Panc1 (cell line): ENCODE measurements at regions not wholly inside any gene's neighbourhood (a gene's known extent, or its start where the extent isn't known, plus 50 kb on each side); places are given as distances from the start of the nearest gene placed in this dataset.

ENCODE experiments used
- ATAC-seq: fragments of 200-7000 bp; cut with Tn5 transposase; 2 replicates; pipeline ENCODE4 v1.9.1; 2020; ENCODE audit warnings: mild to moderate bottlenecking, moderate library complexity
- BruUV-seq: library from RNA; stranded (reverse); fragments of 400-500 nt; replicated peaks from 2 replicates; lab custom pipeline; 2021; lab: Mats Ljungman, UMichigan
- CTCF ChIA-PET: fragments of 300-600 bp; sonication (Branson Sonifier 250); formaldehyde crosslinking; loops from one replicate; lab custom pipeline; 2022; ENCODE audit warnings: antibody characterized with exemption; lab: Charles Lee
- POLR2A ChIA-PET: fragments of 300-600 bp; sonication (Branson Sonifier 250); formaldehyde crosslinking; loops from one replicate; lab custom pipeline; 2022; ENCODE audit warnings: antibody characterized with exemption; lab: Charles Lee
- DNase-seq: peaks from one replicate; pipeline ENCODE4 v3.0.0-alpha.2; 2010; ENCODE audit warnings: low read depth, low spot score
- H3K27ac ChIP-seq: 2 replicates; pipeline ENCODE4 v1.5.1; 2011; ENCODE audit warnings: mild to moderate bottlenecking, low read length, inconsistent platforms
- H3K27me3 ChIP-seq: fragments of 200-500 bp; sonication (Bioruptor generic); 2 replicates; pipeline ENCODE4 v1.6.0; 2014; ENCODE audit warnings: low read length, inconsistent platforms; ENCODE audit not compliant: control insufficient read depth, insufficient read depth
- H3K36me3 ChIP-seq: fragments of 200-500 bp; sonication (Bioruptor generic); 2 replicates; pipeline ENCODE4 v1.5.1; 2014; ENCODE audit warnings: inconsistent platforms, mild to moderate bottlenecking, low read length, moderate library complexity; ENCODE audit not compliant: control insufficient read depth, insufficient read depth
- H3K4me1 ChIP-seq: 2 replicates; pipeline ENCODE4 v1.5.1; 2011; ENCODE audit warnings: inconsistent platforms, mild to moderate bottlenecking, low read length, moderate library complexity; ENCODE audit not compliant: control insufficient read depth, insufficient read depth
- H3K4me3 ChIP-seq, 2 experiments: 2 replicates each; pipeline ENCODE4 v1.5.1; 2011 to 2012; ENCODE audit warnings: low read depth in 2 of 2, low read length in 2 of 2, mild to moderate bottlenecking in 2 of 2, inconsistent platforms in 1 of 2, moderate library complexity in 1 of 2
- H3K9me3 ChIP-seq: fragments of 200-500 bp; sonication (Bioruptor generic); 2 replicates; pipeline ENCODE4 v1.5.1; 2014; ENCODE audit warnings: low read depth, mild to moderate bottlenecking, inconsistent platforms, low read length, moderate library complexity; ENCODE audit not compliant: control insufficient read depth, insufficient read depth
- CTCF ChIP-seq: fragments of 450-650 bp; IDR thresholded peaks from 2 replicates; pipeline ENCODE4 v1.5.1; 2017; ENCODE audit warnings: mild to moderate bottlenecking
- POLR2AphosphoS5 ChIP-seq: IDR thresholded peaks from 2 replicates; pipeline ENCODE4 v1.6.1; 2012; ENCODE audit warnings: mild to moderate bottlenecking, low read depth, low read length, moderate library complexity
- SIN3A ChIP-seq: IDR thresholded peaks from 2 replicates; pipeline ENCODE4 v1.6.1; 2012; ENCODE audit warnings: low read depth, mild to moderate bottlenecking, low read length, moderate library complexity, borderline replicate concordance; ENCODE audit not compliant: insufficient read depth
- TCF7L2 ChIP-seq: IDR thresholded peaks from 2 replicates; pipeline ENCODE4 v1.6.1; 2011; ENCODE audit warnings: mild to moderate bottlenecking, low read depth, low read length, inconsistent platforms
- in situ Hi-C: cut with HindIII; loops from 2 replicates; pipeline ENCODE4 v1.10.0; 2016; ENCODE audit warnings: low sequenced_read_pairs, low pct_unique_long_range_greater_than_20kb
- intact Hi-C: fragments of 100-400 bp; cut with micrococcal nuclease; formaldehyde crosslinking; loops from one replicate; pipeline ENCODE4 v1.10.0; 2022; ENCODE audit not compliant: unreplicated experiment
- TF ChIP-seq, protein P1 (sequence below), 2 experiments: IDR thresholded peaks; 2 replicates each; pipeline ENCODE4 v1.6.1; 2011 to 2012; ENCODE audit warnings: low read depth in 2 of 2, control low read depth in 1 of 2, low read length in 1 of 2, mild to moderate bottlenecking in 1 of 2, moderate library complexity in 1 of 2; ENCODE audit not compliant: insufficient read depth in 1 of 2

DNA sequence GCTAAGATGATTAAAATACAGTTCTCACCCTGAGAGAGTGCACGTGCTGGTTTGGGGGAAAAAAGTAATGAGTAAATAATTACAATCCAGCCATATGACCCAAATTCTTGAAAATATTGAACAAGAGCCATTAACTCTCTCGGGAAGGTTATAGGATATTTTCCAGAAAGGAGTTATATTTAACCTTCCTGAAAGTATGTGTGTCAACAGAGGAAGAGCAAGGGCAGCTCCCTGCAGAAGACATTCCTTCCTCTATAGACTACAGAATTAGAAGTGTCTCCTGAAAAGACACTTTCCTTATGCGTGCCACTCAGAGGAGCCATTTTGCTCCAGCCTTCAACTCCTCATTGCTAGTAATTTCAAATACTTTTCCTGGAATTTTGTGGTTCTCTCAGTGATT is 648.7 kb downstream of the USP25 start:
- CTCF ChIA-PET: no interaction called here

GRCh38 chr21:16388291-16388690 is 658.5 kb downstream of the USP25 start:
- intact Hi-C loops (no loop called here), in situ Hi-C loops (no loop called here)
- CTCF ChIA-PET: no interaction called here
- no peak for ATAC-seq
- no TSS peak for BruUV-seq
- DNase-seq: no peak
- no peaks in the 10 kb centered on the region for H3K4me1 ChIP-seq
- no peak overlapping the region for H3K27ac ChIP-seq
- no peaks in the 10 kb centered on the region for H3K36me3 ChIP-seq
- no peak overlapping the region for H3K4me3 ChIP-seq
- POLR2A ChIA-PET: no interaction called here
- H3K27me3 ChIP-seq: no peaks in the 10 kb centered on the region
- H3K9me3 ChIP-seq: no peaks in the 10 kb centered on the region
- TF ChIP-seq SIN3A: no peak
- TF ChIP-seq TCF7L2: no peak
- TF ChIP-seq CTCF: no peak
- TF ChIP-seq, protein P1, sequence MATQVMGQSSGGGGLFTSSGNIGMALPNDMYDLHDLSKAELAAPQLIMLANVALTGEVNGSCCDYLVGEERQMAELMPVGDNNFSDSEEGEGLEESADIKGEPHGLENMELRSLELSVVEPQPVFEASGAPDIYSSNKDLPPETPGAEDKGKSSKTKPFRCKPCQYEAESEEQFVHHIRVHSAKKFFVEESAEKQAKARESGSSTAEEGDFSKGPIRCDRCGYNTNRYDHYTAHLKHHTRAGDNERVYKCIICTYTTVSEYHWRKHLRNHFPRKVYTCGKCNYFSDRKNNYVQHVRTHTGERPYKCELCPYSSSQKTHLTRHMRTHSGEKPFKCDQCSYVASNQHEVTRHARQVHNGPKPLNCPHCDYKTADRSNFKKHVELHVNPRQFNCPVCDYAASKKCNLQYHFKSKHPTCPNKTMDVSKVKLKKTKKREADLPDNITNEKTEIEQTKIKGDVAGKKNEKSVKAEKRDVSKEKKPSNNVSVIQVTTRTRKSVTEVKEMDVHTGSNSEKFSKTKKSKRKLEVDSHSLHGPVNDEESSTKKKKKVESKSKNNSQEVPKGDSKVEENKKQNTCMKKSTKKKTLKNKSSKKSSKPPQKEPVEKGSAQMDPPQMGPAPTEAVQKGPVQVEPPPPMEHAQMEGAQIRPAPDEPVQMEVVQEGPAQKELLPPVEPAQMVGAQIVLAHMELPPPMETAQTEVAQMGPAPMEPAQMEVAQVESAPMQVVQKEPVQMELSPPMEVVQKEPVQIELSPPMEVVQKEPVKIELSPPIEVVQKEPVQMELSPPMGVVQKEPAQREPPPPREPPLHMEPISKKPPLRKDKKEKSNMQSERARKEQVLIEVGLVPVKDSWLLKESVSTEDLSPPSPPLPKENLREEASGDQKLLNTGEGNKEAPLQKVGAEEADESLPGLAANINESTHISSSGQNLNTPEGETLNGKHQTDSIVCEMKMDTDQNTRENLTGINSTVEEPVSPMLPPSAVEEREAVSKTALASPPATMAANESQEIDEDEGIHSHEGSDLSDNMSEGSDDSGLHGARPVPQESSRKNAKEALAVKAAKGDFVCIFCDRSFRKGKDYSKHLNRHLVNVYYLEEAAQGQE (IDR thresholded peaks at IDR 0.05; ENCODE audit: insufficient read depth in 1 of 2, low read depth in 2 of 2, low read length in 1 of 2): no peak
- no peak for TF ChIP-seq POLR2AphosphoS5

More for the DNA sequence above, 648.7 kb downstream of the USP25 start:
- Histone ChIP-seq H3K9me3 (no peaks in the 10 kb centered on the region), H3K4me3 (no peak overlapping the region), H3K4me1 (no peaks in the 10 kb centered on the region), H3K36me3 (no peaks in the 10 kb centered on the region), H3K27me3 (no peaks in the 10 kb centered on the region), H3K27ac (no peak overlapping the region)
- no peak for DNase-seq
- no TSS peak for BruUV-seq
- intact Hi-C loops (no loop called here), in situ Hi-C loops (no loop called here)
- POLR2A ChIA-PET: no interaction called here
- no peak for ATAC-seq
- TF ChIP-seq CTCF: no peak
